ENCODE measurements at regions not wholly inside any gene's neighbourhood (a gene's known extent, or its start where the extent isn't known, plus 50 kb on each side); places are given as distances from the start of the nearest gene placed in this dataset.

DNA sequence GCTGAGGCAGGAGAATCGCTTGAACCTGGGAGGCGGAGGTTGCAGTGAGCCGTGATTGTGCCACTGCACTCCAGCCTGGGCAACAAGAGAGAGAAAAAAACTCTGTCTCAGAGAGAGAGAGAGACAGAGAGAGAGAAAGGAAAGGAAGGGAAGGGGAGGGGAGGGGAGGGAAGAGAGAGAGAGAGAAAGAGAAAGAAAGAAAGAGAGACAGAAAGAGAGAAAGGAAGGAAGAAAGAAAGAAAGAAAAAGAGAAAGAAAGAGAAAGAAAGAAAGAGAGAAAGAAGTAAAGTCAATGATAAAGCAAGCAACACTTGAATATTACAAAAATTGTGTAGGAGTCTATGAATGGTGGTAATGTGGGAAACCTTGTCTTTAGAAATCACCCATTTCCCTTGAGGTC is 133.6 kb upstream of the MSX2 start:
- DNase-seq (ENCODE audit: extremely low read depth, insufficient read length): no peak
- TF ChIP-seq CTCF (IDR thresholded peaks at IDR 0.05; ENCODE audit: insufficient read depth, low read length, poor library complexity, severe bottlenecking): no peak
- no peak overlapping the region for H3K4me3 ChIP-seq (replicated peaks; ENCODE audit: low read depth, low read length)
- no peaks in the 10 kb centered on the region; the same call in 1 of the 2 replicates for H3K27me3 ChIP-seq (replicated peaks; ENCODE audit: control insufficient read depth, insufficient read depth, low read length)
- no peaks in the 10 kb centered on the region for H3K36me3 ChIP-seq (ENCODE audit: control insufficient read depth, insufficient read depth, low read length)

- Histone ChIP-seq H3K27me3 (replicated peaks; ENCODE audit: control insufficient read depth, insufficient read depth, low read length) (no peaks in the 10 kb centered on the region), H3K36me3 (ENCODE audit: control insufficient read depth, insufficient read depth, low read length) (no peaks in the 10 kb centered on the region), H3K4me3 (replicated peaks; ENCODE audit: low read depth, low read length) (no peak overlapping the region)
- no peak for DNase-seq (ENCODE audit: extremely low read depth, insufficient read length)
- no peak for TF ChIP-seq CTCF (IDR thresholded peaks at IDR 0.05; ENCODE audit: insufficient read depth, low read length, poor library complexity, severe bottlenecking)
These were observed 128.0 kb upstream of the MSX2 start for GRCh38 chr5:174596429-174596828.

DNA sequence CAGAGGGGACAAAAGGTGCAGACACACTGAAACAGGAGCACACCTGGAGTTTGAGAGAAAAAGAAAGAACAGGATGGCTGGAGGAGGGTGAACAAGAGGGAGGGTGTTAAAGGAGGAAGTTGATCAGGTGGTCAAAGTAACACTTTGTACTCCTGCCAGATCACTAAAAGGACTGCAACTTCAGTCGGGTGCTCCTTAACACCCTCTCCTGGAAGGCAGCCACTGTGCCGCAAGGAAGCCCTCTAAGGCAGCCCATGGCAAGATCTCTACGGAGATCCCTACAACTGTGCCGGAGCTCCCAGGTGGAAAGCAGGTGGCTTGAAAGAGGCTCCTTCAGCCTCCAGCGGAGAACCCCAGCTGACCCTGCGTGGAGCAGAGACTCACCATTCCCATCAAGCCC is 124.4 kb upstream of the MSX2 start:
- no peak for TF ChIP-seq CTCF (IDR thresholded peaks at IDR 0.05; ENCODE audit: insufficient read depth, low read length, poor library complexity, severe bottlenecking)
- Histone ChIP-seq H3K27me3 (replicated peaks; ENCODE audit: control insufficient read depth, insufficient read depth, low read length) (no peaks in the 10 kb centered on the region), H3K4me3 (replicated peaks; ENCODE audit: low read depth, low read length) (no peak overlapping the region), H3K36me3 (ENCODE audit: control insufficient read depth, insufficient read depth, low read length) (no peaks in the 10 kb centered on the region)
- DNase-seq (ENCODE audit: extremely low read depth, insufficient read length): no peak

DNA sequence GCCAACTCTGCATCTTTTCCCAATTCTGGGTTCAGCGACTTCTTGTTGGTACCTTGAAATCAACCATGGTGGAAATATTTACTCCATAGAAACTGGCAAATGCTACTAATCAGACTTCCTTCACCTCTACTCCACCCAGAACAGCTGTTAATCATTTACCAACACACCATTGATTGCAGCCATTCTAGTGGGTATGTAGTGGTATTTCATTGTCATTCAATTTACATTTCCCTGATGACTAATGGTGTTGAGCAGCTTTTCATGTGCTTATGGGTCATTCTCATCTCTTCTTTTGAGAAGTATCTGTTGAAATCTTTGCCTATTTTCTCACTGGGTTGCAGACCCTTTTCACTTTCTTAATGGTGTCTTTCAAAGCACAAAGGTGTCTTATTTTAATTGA is 122.4 kb upstream of the MSX2 start:
- Histone ChIP-seq H3K4me3 (replicated peaks; ENCODE audit: low read depth, low read length) (no peak overlapping the region), H3K27me3 (replicated peaks; ENCODE audit: control insufficient read depth, insufficient read depth, low read length) (no peaks in the 10 kb centered on the region), H3K36me3 (ENCODE audit: control insufficient read depth, insufficient read depth, low read length) (no peaks in the 10 kb centered on the region)
- DNase-seq (ENCODE audit: extremely low read depth, insufficient read length): no peak
- no peak for TF ChIP-seq CTCF (IDR thresholded peaks at IDR 0.05; ENCODE audit: insufficient read depth, low read length, poor library complexity, severe bottlenecking)

DNA sequence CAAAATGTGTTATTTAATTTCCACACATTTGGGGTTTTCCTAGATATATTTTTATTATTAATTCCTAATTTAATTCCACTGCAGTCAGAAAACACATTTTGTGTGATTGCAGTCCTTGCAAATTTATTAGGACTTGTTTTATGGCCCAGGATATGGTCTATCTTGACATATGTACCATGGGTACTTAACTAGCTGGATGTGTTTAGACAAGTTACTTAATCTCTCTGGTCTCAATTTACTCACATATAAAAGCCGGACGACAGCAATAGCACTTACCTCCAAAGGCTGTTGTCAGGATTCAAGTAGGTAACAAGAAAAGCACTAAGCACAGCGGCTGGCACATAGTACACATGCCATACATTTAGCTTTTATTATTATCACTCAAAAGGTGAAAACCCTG is 118.2 kb upstream of the MSX2 start:
- H3K36me3 ChIP-seq (ENCODE audit: control insufficient read depth, insufficient read depth, low read length): no peaks in the 10 kb centered on the region
- no peaks in the 10 kb centered on the region for H3K27me3 ChIP-seq (replicated peaks; ENCODE audit: control insufficient read depth, insufficient read depth, low read length)
- TF ChIP-seq CTCF (IDR thresholded peaks at IDR 0.05; ENCODE audit: insufficient read depth, low read length, poor library complexity, severe bottlenecking): no peak
- no peak for DNase-seq (ENCODE audit: extremely low read depth, insufficient read length)
- no peak overlapping the region for H3K4me3 ChIP-seq (replicated peaks; ENCODE audit: low read depth, low read length)

DNA sequence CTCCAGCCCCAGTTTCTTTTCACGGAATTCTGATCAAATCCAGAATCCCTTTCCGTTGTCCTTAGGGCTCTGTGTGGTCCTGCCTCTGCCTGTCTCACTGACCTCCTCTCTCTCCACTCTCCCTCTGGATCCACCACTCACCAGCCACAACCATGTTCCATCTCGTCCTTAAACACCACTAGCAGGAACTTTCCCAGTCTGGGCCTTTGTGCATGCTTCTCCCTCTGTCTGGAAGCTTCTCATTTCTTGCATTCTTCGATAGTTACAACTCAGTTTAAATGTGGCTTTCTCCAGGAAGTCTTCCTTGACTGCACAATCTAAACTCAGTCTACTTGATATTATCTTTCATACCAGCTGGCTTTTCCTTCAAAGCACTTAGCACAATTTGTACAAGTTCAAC is 117.7 kb upstream of the MSX2 start:
- Histone ChIP-seq H3K27me3 (replicated peaks; ENCODE audit: control insufficient read depth, insufficient read depth, low read length) (no peaks in the 10 kb centered on the region), H3K36me3 (ENCODE audit: control insufficient read depth, insufficient read depth, low read length) (no peaks in the 10 kb centered on the region), H3K4me3 (replicated peaks; ENCODE audit: low read depth, low read length) (no peak overlapping the region)
- no peak for TF ChIP-seq CTCF (IDR thresholded peaks at IDR 0.05; ENCODE audit: insufficient read depth, low read length, poor library complexity, severe bottlenecking)
- no peak for DNase-seq (ENCODE audit: extremely low read depth, insufficient read length)

All from GM06990 (cell line).